GM23338 (cell line): ENCODE measurements at regions not wholly inside any gene's neighbourhood (a gene's known extent, or its start where the extent isn't known, plus 50 kb on each side); places are given as distances from the start of the nearest gene placed in this dataset.

Experiments
- ATAC-seq: fragments of 200-7000 bp; cut with Tn5 transposase; 3 replicates; pipeline ENCODE4 v1.9.1; 2020
- DNase-seq: peaks from one replicate; pipeline ENCODE4 v3.0.0-alpha.2; 2015; ENCODE audit warnings: low spot score
- H2AFZ ChIP-seq: fragments of 200-600 bp; sonication (generic); 2 replicates; pipeline ENCODE4 v1.8.0; 2016; ENCODE audit warnings: antibody characterized with exemption, mild to moderate bottlenecking, moderate library complexity
- H3F3A ChIP-seq: fragments of 200-600 bp; sonication (generic); replicated peaks from 2 replicates; pipeline ENCODE4 v1.8.0; 2017; ENCODE audit warnings: antibody characterized with exemption, mixed run types, low read depth
- H3K27ac ChIP-seq: fragments of 200-600 bp; sonication (generic); 2 replicates; pipeline ENCODE4 v1.6.1; 2016; ENCODE audit warnings: low read depth
- H3K27me3 ChIP-seq: fragments of 200-600 bp; sonication (generic); 2 replicates; pipeline ENCODE4 v1.8.0; 2016; ENCODE audit warnings: mild to moderate bottlenecking, mixed run types, moderate library complexity; ENCODE audit not compliant: insufficient read depth
- H3K36me3 ChIP-seq: fragments of 200-600 bp; sonication (generic); 2 replicates; pipeline ENCODE4 v1.8.0; 2016; ENCODE audit warnings: mild to moderate bottlenecking; ENCODE audit not compliant: insufficient read depth
- H3K4me1 ChIP-seq: fragments of 200-600 bp; sonication (generic); 2 replicates; pipeline ENCODE4 v1.8.0; 2016; ENCODE audit warnings: mild to moderate bottlenecking, moderate library complexity; ENCODE audit not compliant: insufficient read depth
- H3K4me2 ChIP-seq: fragments of 200-600 bp; sonication (generic); 2 replicates; pipeline ENCODE4 v1.7.1; 2017; ENCODE audit warnings: mixed run types
- H3K4me3 ChIP-seq: fragments of 200-600 bp; sonication (generic); 2 replicates; pipeline ENCODE4 v1.6.1; 2016; ENCODE audit warnings: mixed run types
- H3K79me2 ChIP-seq: fragments of 200-600 bp; sonication (generic); replicated peaks from 2 replicates; pipeline ENCODE4 v1.8.0; 2017; ENCODE audit warnings: mild to moderate bottlenecking; ENCODE audit not compliant: insufficient read depth
- H3K9me2 ChIP-seq: fragments of 200-600 bp; sonication (generic); 2 replicates; pipeline ENCODE4 v1.8.0; 2017; ENCODE audit not compliant: insufficient read depth
- H4K20me1 ChIP-seq: fragments of 200-600 bp; sonication (generic); replicated peaks from 2 replicates; pipeline ENCODE4 v1.8.0; 2017; ENCODE audit warnings: mild to moderate bottlenecking; ENCODE audit not compliant: insufficient read depth
- H3K27ac Mint-ChIP-seq: 2 replicates; pipeline ENCODE4 v1.8.0; 2020; ENCODE audit warnings: inconsistent platforms, mild to moderate bottlenecking, moderate library complexity, mixed read lengths
- H3K27me3 Mint-ChIP-seq: 3 replicates; pipeline ENCODE4 v1.8.0; 2022; ENCODE audit warnings: low read depth, mild to moderate bottlenecking, moderate library complexity, mixed read lengths, inconsistent platforms; ENCODE audit not compliant: insufficient read depth, poor library complexity
- H3K36me3 Mint-ChIP-seq: 3 replicates; pipeline ENCODE4 v1.8.0; 2021; ENCODE audit warnings: low read depth, mild to moderate bottlenecking, inconsistent platforms, moderate library complexity, mixed read lengths
- H3K4me1 Mint-ChIP-seq: 3 replicates; pipeline ENCODE4 v1.8.0; 2020; ENCODE audit warnings: mild to moderate bottlenecking, inconsistent platforms, mixed read lengths
- H3K4me3 Mint-ChIP-seq: 3 replicates; pipeline ENCODE4 v1.8.0; 2021; ENCODE audit warnings: moderate library complexity, mild to moderate bottlenecking, inconsistent platforms, mixed read lengths
- H3K9me3 Mint-ChIP-seq: 3 replicates; pipeline ENCODE4 v1.8.0; 2020; ENCODE audit warnings: moderate library complexity, mild to moderate bottlenecking, inconsistent platforms, mixed read lengths
- CREB1 ChIP-seq: fragments of 250-450 bp; sonication (Bioruptor Pico); IDR thresholded peaks from 2 replicates; pipeline ENCODE4 v1.5.0; 2020; ENCODE audit warnings: low read depth, mild to moderate bottlenecking, moderate library complexity
- EZH2 ChIP-seq: fragments of 200-600 bp; sonication (generic); IDR thresholded peaks from one replicate; pipeline ENCODE4 v1.8.0; 2017; ENCODE audit warnings: antibody characterized with exemption, mild to moderate bottlenecking, low read depth; ENCODE audit not compliant: unreplicated experiment
- EZH2phosphoT487 ChIP-seq: fragments of 200-600 bp; sonication (generic); IDR thresholded peaks from one replicate; pipeline ENCODE4 v1.8.1; 2018; ENCODE audit warnings: antibody characterized with exemption; ENCODE audit not compliant: unreplicated experiment
- JUNB ChIP-seq: IDR thresholded peaks from one replicate; pipeline ENCODE4 v1.6.1; 2016; ENCODE audit warnings: antibody characterized with exemption; ENCODE audit not compliant: unreplicated experiment
- NANOG ChIP-seq: IDR thresholded peaks from 2 replicates; pipeline ENCODE4 v1.6.1; 2016; ENCODE audit warnings: antibody characterized with exemption, borderline replicate concordance
- POLR2AphosphoS5 ChIP-seq: IDR thresholded peaks from 2 replicates; pipeline ENCODE4 v1.6.1; 2016; ENCODE audit warnings: antibody characterized with exemption, low read depth
- STAT1 ChIP-seq: IDR thresholded peaks from one replicate; pipeline ENCODE4 v1.6.1; 2016; ENCODE audit warnings: antibody characterized with exemption; ENCODE audit not compliant: unreplicated experiment
- ZNF114 ChIP-seq: fragments of 250-450 bp; sonication (Bioruptor Pico); IDR thresholded peaks from 2 replicates; pipeline ENCODE4 v1.5.0; 2020; ENCODE audit warnings: mild to moderate bottlenecking, moderate library complexity
- ZNF331 ChIP-seq: fragments of 250-450 bp; sonication (Bioruptor Pico); IDR thresholded peaks from 2 replicates; pipeline ENCODE4 v1.5.0; 2020; ENCODE audit warnings: low read depth, mild to moderate bottlenecking, moderate library complexity
- TF ChIP-seq, protein P1 (sequence below), 2 experiments: fragments of 200-600 bp in 1 of 2; sonication (generic) in 1 of 2; conservative IDR thresholded peaks; 2 replicates each; pipeline versions ENCODE4 v1.5.1 to v1.6.1; 2016 to 2017; ENCODE audit warnings: antibody characterized with exemption in 2 of 2, low read depth in 2 of 2, mild to moderate bottlenecking in 2 of 2, moderate library complexity in 1 of 2
- TF ChIP-seq, protein P2 (sequence below): IDR thresholded peaks from 2 replicates; pipeline ENCODE4 v1.6.1; 2016; ENCODE audit warnings: antibody characterized with exemption
- TF ChIP-seq, protein P3 (sequence below): fragments of 250-450 bp; sonication (Bioruptor Pico); IDR thresholded peaks from 2 replicates; pipeline ENCODE4 v1.5.0; 2020; ENCODE audit warnings: mild to moderate bottlenecking, moderate library complexity
- TF ChIP-seq, protein P4 (sequence below): IDR thresholded peaks from one replicate; pipeline ENCODE4 v1.6.1; 2018; ENCODE audit warnings: antibody characterized with exemption; ENCODE audit not compliant: unreplicated experiment

DNA sequence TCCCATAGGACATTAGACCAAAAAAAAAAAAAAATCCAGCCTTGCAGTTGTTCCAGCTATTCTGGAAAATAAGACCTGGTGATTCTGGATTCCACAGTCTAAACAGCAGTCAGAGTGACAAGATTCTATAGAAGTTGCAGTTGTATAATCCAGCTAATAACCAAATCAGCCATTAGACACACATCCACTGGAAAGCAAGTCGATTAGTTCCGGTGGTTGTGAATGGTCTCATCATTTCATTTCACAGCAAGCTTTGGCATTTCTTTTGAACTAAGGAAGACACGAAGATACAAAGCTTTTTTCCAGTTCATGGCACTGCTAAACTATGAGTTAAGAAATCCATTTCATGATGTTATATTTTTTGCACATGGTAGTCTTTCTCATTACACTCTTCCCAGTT, 54.4 kb upstream of the FAM89A start:
- no peaks in the 10 kb centered on the region for H3K9me3 Mint-ChIP-seq
- Histone ChIP-seq H3K4me1 (no peaks in the 10 kb centered on the region), H3F3A (no peaks in the 10 kb centered on the region), H3K36me3 (no peaks in the 10 kb centered on the region), H3K4me3 (no peak overlapping the region), H2AFZ (no peak overlapping the region), H3K4me2 (no peak overlapping the region), H3K27me3 (0 out of 2 replicates have a peak, but pooled peaks cover 6% of the 10 kb centered on the region), H3K79me2 (no peaks in the 10 kb centered on the region), H4K20me1 (no peaks in the 10 kb centered on the region), H3K27ac (no peak overlapping the region), H3K9me2 (no peaks in the 10 kb centered on the region)
- TF ChIP-seq POLR2AphosphoS5, result no peak
- TF ChIP-seq EZH2phosphoT487, result no peak
- no peak for TF ChIP-seq ZNF331 (CRISPR knock-in tag)
- TF ChIP-seq JUNB, result no peak
- TF ChIP-seq, protein P1, sequence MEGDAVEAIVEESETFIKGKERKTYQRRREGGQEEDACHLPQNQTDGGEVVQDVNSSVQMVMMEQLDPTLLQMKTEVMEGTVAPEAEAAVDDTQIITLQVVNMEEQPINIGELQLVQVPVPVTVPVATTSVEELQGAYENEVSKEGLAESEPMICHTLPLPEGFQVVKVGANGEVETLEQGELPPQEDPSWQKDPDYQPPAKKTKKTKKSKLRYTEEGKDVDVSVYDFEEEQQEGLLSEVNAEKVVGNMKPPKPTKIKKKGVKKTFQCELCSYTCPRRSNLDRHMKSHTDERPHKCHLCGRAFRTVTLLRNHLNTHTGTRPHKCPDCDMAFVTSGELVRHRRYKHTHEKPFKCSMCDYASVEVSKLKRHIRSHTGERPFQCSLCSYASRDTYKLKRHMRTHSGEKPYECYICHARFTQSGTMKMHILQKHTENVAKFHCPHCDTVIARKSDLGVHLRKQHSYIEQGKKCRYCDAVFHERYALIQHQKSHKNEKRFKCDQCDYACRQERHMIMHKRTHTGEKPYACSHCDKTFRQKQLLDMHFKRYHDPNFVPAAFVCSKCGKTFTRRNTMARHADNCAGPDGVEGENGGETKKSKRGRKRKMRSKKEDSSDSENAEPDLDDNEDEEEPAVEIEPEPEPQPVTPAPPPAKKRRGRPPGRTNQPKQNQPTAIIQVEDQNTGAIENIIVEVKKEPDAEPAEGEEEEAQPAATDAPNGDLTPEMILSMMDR (conservative IDR thresholded peaks at IDR 0.05; ENCODE audit: low read depth in 2 of 2), result no peak
- TF ChIP-seq STAT1, result no peak
- TF ChIP-seq, protein P2, sequence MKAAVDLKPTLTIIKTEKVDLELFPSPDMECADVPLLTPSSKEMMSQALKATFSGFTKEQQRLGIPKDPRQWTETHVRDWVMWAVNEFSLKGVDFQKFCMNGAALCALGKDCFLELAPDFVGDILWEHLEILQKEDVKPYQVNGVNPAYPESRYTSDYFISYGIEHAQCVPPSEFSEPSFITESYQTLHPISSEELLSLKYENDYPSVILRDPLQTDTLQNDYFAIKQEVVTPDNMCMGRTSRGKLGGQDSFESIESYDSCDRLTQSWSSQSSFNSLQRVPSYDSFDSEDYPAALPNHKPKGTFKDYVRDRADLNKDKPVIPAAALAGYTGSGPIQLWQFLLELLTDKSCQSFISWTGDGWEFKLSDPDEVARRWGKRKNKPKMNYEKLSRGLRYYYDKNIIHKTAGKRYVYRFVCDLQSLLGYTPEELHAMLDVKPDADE, result no peak
- no peak for TF ChIP-seq CREB1
- no peak for TF ChIP-seq NANOG
- TF ChIP-seq ZNF114 (CRISPR knock-in tag), result no peak
- TF ChIP-seq, protein P3, sequence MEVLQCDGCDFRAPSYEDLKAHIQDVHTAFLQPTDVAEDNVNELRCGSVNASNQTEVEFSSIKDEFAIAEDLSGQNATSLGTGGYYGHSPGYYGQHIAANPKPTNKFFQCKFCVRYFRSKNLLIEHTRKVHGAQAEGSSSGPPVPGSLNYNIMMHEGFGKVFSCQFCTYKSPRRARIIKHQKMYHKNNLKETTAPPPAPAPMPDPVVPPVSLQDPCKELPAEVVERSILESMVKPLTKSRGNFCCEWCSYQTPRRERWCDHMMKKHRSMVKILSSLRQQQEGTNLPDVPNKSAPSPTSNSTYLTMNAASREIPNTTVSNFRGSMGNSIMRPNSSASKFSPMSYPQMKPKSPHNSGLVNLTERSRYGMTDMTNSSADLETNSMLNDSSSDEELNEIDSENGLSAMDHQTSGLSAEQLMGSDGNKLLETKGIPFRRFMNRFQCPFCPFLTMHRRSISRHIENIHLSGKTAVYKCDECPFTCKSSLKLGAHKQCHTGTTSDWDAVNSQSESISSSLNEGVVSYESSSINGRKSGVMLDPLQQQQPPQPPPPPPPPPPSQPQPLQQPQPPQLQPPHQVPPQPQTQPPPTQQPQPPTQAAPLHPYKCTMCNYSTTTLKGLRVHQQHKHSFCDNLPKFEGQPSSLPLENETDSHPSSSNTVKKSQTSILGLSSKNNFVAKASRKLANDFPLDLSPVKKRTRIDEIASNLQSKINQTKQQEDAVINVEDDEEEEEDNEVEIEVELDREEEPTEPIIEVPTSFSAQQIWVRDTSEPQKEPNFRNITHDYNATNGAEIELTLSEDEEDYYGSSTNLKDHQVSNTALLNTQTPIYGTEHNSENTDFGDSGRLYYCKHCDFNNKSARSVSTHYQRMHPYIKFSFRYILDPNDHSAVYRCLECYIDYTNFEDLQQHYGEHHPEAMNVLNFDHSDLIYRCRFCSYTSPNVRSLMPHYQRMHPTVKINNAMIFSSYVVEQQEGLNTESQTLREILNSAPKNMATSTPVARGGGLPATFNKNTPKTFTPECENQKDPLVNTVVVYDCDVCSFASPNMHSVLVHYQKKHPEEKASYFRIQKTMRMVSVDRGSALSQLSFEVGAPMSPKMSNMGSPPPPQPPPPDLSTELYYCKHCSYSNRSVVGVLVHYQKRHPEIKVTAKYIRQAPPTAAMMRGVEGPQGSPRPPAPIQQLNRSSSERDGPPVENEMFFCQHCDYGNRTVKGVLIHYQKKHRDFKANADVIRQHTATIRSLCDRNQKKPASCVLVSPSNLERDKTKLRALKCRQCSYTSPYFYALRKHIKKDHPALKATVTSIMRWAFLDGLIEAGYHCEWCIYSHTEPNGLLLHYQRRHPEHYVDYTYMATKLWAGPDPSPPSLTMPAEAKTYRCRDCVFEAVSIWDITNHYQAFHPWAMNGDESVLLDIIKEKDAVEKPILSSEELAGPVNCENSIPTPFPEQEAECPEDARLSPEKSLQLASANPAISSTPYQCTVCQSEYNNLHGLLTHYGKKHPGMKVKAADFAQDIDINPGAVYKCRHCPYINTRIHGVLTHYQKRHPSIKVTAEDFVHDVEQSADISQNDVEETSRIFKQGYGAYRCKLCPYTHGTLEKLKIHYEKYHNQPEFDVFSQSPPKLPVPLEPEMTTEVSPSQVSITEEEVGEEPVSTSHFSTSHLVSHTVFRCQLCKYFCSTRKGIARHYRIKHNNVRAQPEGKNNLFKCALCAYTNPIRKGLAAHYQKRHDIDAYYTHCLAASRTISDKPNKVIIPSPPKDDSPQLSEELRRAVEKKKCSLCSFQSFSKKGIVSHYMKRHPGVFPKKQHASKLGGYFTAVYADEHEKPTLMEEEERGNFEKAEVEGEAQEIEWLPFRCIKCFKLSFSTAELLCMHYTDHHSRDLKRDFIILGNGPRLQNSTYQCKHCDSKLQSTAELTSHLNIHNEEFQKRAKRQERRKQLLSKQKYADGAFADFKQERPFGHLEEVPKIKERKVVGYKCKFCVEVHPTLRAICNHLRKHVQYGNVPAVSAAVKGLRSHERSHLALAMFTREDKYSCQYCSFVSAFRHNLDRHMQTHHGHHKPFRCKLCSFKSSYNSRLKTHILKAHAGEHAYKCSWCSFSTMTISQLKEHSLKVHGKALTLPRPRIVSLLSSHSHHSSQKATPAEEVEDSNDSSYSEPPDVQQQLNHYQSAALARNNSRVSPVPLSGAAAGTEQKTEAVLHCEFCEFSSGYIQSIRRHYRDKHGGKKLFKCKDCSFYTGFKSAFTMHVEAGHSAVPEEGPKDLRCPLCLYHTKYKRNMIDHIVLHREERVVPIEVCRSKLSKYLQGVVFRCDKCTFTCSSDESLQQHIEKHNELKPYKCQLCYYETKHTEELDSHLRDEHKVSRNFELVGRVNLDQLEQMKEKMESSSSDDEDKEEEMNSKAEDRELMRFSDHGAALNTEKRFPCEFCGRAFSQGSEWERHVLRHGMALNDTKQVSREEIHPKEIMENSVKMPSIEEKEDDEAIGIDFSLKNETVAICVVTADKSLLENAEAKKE, result no peak
- no peak for TF ChIP-seq EZH2
- TF ChIP-seq, protein P4, sequence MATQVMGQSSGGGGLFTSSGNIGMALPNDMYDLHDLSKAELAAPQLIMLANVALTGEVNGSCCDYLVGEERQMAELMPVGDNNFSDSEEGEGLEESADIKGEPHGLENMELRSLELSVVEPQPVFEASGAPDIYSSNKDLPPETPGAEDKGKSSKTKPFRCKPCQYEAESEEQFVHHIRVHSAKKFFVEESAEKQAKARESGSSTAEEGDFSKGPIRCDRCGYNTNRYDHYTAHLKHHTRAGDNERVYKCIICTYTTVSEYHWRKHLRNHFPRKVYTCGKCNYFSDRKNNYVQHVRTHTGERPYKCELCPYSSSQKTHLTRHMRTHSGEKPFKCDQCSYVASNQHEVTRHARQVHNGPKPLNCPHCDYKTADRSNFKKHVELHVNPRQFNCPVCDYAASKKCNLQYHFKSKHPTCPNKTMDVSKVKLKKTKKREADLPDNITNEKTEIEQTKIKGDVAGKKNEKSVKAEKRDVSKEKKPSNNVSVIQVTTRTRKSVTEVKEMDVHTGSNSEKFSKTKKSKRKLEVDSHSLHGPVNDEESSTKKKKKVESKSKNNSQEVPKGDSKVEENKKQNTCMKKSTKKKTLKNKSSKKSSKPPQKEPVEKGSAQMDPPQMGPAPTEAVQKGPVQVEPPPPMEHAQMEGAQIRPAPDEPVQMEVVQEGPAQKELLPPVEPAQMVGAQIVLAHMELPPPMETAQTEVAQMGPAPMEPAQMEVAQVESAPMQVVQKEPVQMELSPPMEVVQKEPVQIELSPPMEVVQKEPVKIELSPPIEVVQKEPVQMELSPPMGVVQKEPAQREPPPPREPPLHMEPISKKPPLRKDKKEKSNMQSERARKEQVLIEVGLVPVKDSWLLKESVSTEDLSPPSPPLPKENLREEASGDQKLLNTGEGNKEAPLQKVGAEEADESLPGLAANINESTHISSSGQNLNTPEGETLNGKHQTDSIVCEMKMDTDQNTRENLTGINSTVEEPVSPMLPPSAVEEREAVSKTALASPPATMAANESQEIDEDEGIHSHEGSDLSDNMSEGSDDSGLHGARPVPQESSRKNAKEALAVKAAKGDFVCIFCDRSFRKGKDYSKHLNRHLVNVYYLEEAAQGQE, result no peak
- no peak for ATAC-seq
- H3K36me3 Mint-ChIP-seq, result no peaks in the 10 kb centered on the region
- no peak overlapping the region for H3K27ac Mint-ChIP-seq
- no peak for DNase-seq
- peaks cover 2% of the 10 kb centered on the region for H3K27me3 Mint-ChIP-seq
- H3K4me3 Mint-ChIP-seq, result no peak overlapping the region
- peaks cover 4% of the 10 kb centered on the region for H3K4me1 Mint-ChIP-seq
